ENCODE measurements at regions not wholly inside any gene's neighbourhood (a gene's known extent, or its start where the extent isn't known, plus 50 kb on each side); places are given as distances from the start of the nearest gene placed in this dataset.
A peak's percentile ranks its signal among the peaks of the same experiment; 100 is the strongest.

GRCh38 chr6:82015526-82015925 is 232.0 kb downstream of the IBTK start:
- no peak overlapping the region for H3K9ac ChIP-seq (ENCODE audit: low read depth in 1 of 2, low read length in 2 of 2)
- no peak overlapping the region for H3K27ac ChIP-seq (ENCODE audit: low read depth in 1 of 2, low read length in 2 of 2)
- H3K4me1 ChIP-seq (ENCODE audit: control insufficient read depth in 4 of 4, insufficient read depth in 4 of 4, low read length in 3 of 4) = peaks cover 4 to 12% (median 8%) of the 10 kb centered on the region in 4 donors

GRCh38 chr6:82015043-82015442 is 232.5 kb downstream of the IBTK start:
- Histone ChIP-seq H3K9ac (ENCODE audit: low read depth in 1 of 2, low read length in 2 of 2) (no peak overlapping the region), H3K27me3 (ENCODE audit: control insufficient read depth in 4 of 4, insufficient read depth in 4 of 4, low read length in 3 of 4) (no peaks in the 10 kb centered on the region), H3K36me3 (ENCODE audit: control insufficient read depth in 4 of 4, insufficient read depth in 3 of 4, low read depth in 1 of 4, low read length in 3 of 4) (no peaks in the 10 kb centered on the region), H3K27ac (ENCODE audit: low read depth in 1 of 2, low read length in 2 of 2) (no peak overlapping the region), H3K4me3 (ENCODE audit: low read depth in 1 of 3, low read length in 3 of 3) (no peak overlapping the region), H3K9me3 (ENCODE audit: control insufficient read depth in 4 of 4, low read length in 3 of 4) (no peaks in the 10 kb centered on the region), H3K4me1 (ENCODE audit: control insufficient read depth in 4 of 4, insufficient read depth in 4 of 4, low read length in 3 of 4) (peaks cover 4 to 12% (median 8%) of the 10 kb centered on the region in 4 donors)
- DNase-seq (ENCODE audit: low spot score) = no peak
- WGBS = 90% methylated on average over 2 of the region's 2 CpGs
- TF ChIP-seq CTCF (IDR thresholded peaks at IDR 0.05; ENCODE audit: low read depth, low read length, missing input control) (no peak), TAF1 (conservative IDR thresholded peaks at IDR 0.05) (no peak), SP1 (IDR thresholded peaks at IDR 0.05) (no peak), JUND (IDR thresholded peaks at IDR 0.05) (no peak), HNF4A (conservative IDR thresholded peaks at IDR 0.05) (no peak), ZBTB33 (IDR thresholded peaks at IDR 0.05) (no peak), FOXA1 (IDR thresholded peaks at IDR 0.05) (no peak), HNF4G (IDR thresholded peaks at IDR 0.05) (no peak), RXRA (IDR thresholded peaks at IDR 0.05) (no peak), GABPA (IDR thresholded peaks at IDR 0.05 in 1 of 2, conservative IDR thresholded peaks at IDR 0.05 in 1 of 2) (no peak), FOXA2 (IDR thresholded peaks at IDR 0.05) (no peak)

More at GRCh38 chr6:82015526-82015925, 232.0 kb downstream of the IBTK start:
- no peaks in the 10 kb centered on the region for H3K36me3 ChIP-seq (ENCODE audit: control insufficient read depth in 4 of 4, insufficient read depth in 3 of 4, low read depth in 1 of 4, low read length in 3 of 4)
- H3K4me3 ChIP-seq (ENCODE audit: low read depth in 1 of 3, low read length in 3 of 3) = no peak overlapping the region
- WGBS = 60% methylated on average over 2 of the region's 2 CpGs
- no peaks in the 10 kb centered on the region for H3K27me3 ChIP-seq (ENCODE audit: control insufficient read depth in 4 of 4, insufficient read depth in 4 of 4, low read length in 3 of 4)
- DNase-seq (ENCODE audit: low spot score) = no peak
- TF ChIP-seq RXRA (IDR thresholded peaks at IDR 0.05) (peak in 1 of 2 donors; percentile 27), ATF3 (IDR thresholded peaks at IDR 0.05) (no peak)
- no peaks in the 10 kb centered on the region for H3K9me3 ChIP-seq (ENCODE audit: control insufficient read depth in 4 of 4, low read length in 3 of 4)

- Histone ChIP-seq H3K4me1 (ENCODE audit: control insufficient read depth in 4 of 4, insufficient read depth in 4 of 4, low read length in 3 of 4) (peaks cover 4 to 12% (median 8%) of the 10 kb centered on the region in 4 donors), H3K36me3 (ENCODE audit: control insufficient read depth in 4 of 4, insufficient read depth in 3 of 4, low read depth in 1 of 4, low read length in 3 of 4) (no peaks in the 10 kb centered on the region), H3K9me3 (ENCODE audit: control insufficient read depth in 4 of 4, low read length in 3 of 4) (no peaks in the 10 kb centered on the region), H3K4me3 (ENCODE audit: low read depth in 1 of 3, low read length in 3 of 3) (no peak overlapping the region), H3K9ac (ENCODE audit: low read depth in 1 of 2, low read length in 2 of 2) (no peak overlapping the region), H3K27me3 (ENCODE audit: control insufficient read depth in 4 of 4, insufficient read depth in 4 of 4, low read length in 3 of 4) (no peaks in the 10 kb centered on the region), H3K27ac (ENCODE audit: low read depth in 1 of 2, low read length in 2 of 2) (peak overlapping the region in 1 of 2 donors; percentile 39)
- 62% methylated on average over 3 of the region's 3 CpGs for WGBS
- no peak for TF ChIP-seq REST (IDR thresholded peaks at IDR 0.05)
- TF ChIP-seq HNF4A (conservative IDR thresholded peaks at IDR 0.05) = peak in 1 of 2 donors; percentile 31
- peak in 1 of 2 donors; percentile 33 for TF ChIP-seq RXRA (IDR thresholded peaks at IDR 0.05)
- TF ChIP-seq TAF1 (conservative IDR thresholded peaks at IDR 0.05) = no peak
- TF ChIP-seq FOXA2 (IDR thresholded peaks at IDR 0.05) = no peak
- TF ChIP-seq MAX (IDR thresholded peaks at IDR 0.05) = no peak
- no peak for TF ChIP-seq SP1 (IDR thresholded peaks at IDR 0.05)
- TF ChIP-seq NR2F2 (IDR thresholded peaks at IDR 0.05) = peak; percentile 12
- no peak for TF ChIP-seq HNF4G (IDR thresholded peaks at IDR 0.05)
- TF ChIP-seq JUND (IDR thresholded peaks at IDR 0.05) = peak in 1 of 2 donors; percentile 34
- no peak for TF ChIP-seq ATF3 (IDR thresholded peaks at IDR 0.05)
- DNase-seq (ENCODE audit: low spot score) = no peak
Measured at GRCh38 chr6:82013561-82014530, 233.7 kb downstream of the IBTK start.

Measured in liver (tissue), 8 donors.